Neural progenitor cell (in vitro differentiated cells): ENCODE measurements at regions not wholly inside any gene's neighbourhood (a gene's known extent, or its start where the extent isn't known, plus 50 kb on each side); places are given as distances from the start of the nearest gene placed in this dataset.
A peak's percentile ranks its signal among the peaks of the same experiment; 100 is the strongest.

Experiments
- DNase-seq: peaks from one replicate; pipeline ENCODE4 v3.0.0-alpha.2; 2016; ENCODE audit warnings: low spot score
- H2AFZ ChIP-seq: fragments of 200-600 bp; sonication (generic); replicated peaks from 2 replicates; pipeline ENCODE4 v1.6.1; 2016; ENCODE audit warnings: antibody characterized with exemption
- H3F3A ChIP-seq: fragments of 200-600 bp; sonication (generic); 2 replicates; pipeline ENCODE4 v1.6.1; 2016; ENCODE audit warnings: antibody characterized with exemption, low read depth
- H3K27ac ChIP-seq: fragments of 200-600 bp; sonication (generic); 2 replicates; pipeline ENCODE4 v1.5.1; 2016; ENCODE audit warnings: mild to moderate bottlenecking
- H3K27me3 ChIP-seq: fragments of 200-600 bp; sonication (generic); 2 replicates; pipeline ENCODE4 v1.6.1; 2016; ENCODE audit warnings: mild to moderate bottlenecking, moderate library complexity
- H3K36me3 ChIP-seq: fragments of 200-600 bp; sonication (generic); 2 replicates; pipeline ENCODE4 v1.5.1; 2016
- H3K4me1 ChIP-seq: fragments of 200-600 bp; sonication (generic); 2 replicates; pipeline ENCODE4 v1.6.1; 2016; ENCODE audit warnings: mixed run types
- H3K4me2 ChIP-seq: fragments of 200-600 bp; sonication (generic); 2 replicates; pipeline ENCODE4 v1.6.1; 2016
- H3K4me3 ChIP-seq: fragments of 200-600 bp; sonication (generic); 2 replicates; pipeline ENCODE4 v1.5.1; 2016
- H3K79me2 ChIP-seq: fragments of 200-600 bp; sonication (generic); 2 replicates; pipeline ENCODE4 v1.6.1; 2016; ENCODE audit warnings: low read depth
- H3K9ac ChIP-seq: fragments of 200-600 bp; sonication (generic); 2 replicates; pipeline ENCODE4 v1.6.1; 2016
- H3K9me3 ChIP-seq: fragments of 200-600 bp; sonication (generic); 2 replicates; pipeline ENCODE4 v1.5.1; 2016; ENCODE audit warnings: low read depth
- H4K20me1 ChIP-seq: fragments of 200-600 bp; sonication (generic); 2 replicates; pipeline ENCODE4 v1.6.1; 2016; ENCODE audit warnings: low read depth
- H3K27ac Mint-ChIP-seq: 3 replicates; pipeline ENCODE4 v1.8.0; 2021; ENCODE audit warnings: mixed read lengths
- H3K27me3 Mint-ChIP-seq: 2 replicates; pipeline ENCODE4 v1.8.0; 2022; ENCODE audit warnings: low read depth, mild to moderate bottlenecking, inconsistent platforms, moderate library complexity, mixed read lengths; ENCODE audit not compliant: insufficient read depth
- H3K36me3 Mint-ChIP-seq: 3 replicates; pipeline ENCODE4 v1.8.0; 2021; ENCODE audit warnings: mixed read lengths
- H3K4me1 Mint-ChIP-seq: 3 replicates; pipeline ENCODE4 v1.8.0; 2021; ENCODE audit warnings: mixed read lengths
- H3K4me3 Mint-ChIP-seq: 3 replicates; pipeline ENCODE4 v1.8.0; 2021; ENCODE audit warnings: mild to moderate bottlenecking, moderate library complexity, mixed read lengths
- H3K9me3 Mint-ChIP-seq: 3 replicates; pipeline ENCODE4 v1.8.0; 2020; ENCODE audit warnings: mixed read lengths
- CTCF ChIP-seq: fragments of 200-600 bp; sonication (generic); IDR thresholded peaks from 2 replicates; pipeline ENCODE4 v1.5.1; 2017; ENCODE audit warnings: antibody characterized with exemption, mild to moderate bottlenecking
- EZH2 ChIP-seq: fragments of 200-600 bp; sonication (generic); IDR thresholded peaks from 2 replicates; pipeline ENCODE4 v1.6.1; 2017; ENCODE audit warnings: antibody characterized with exemption, mild to moderate bottlenecking, moderate library complexity
- EZH2phosphoT487 ChIP-seq: fragments of 200-600 bp; sonication (generic); IDR thresholded peaks from 2 replicates; pipeline ENCODE4 v1.6.1; 2017; ENCODE audit warnings: antibody characterized with exemption

GRCh38 chr4:138499627-138500026, 257.5 kb upstream of the SLC7A11 start:
- H3K27ac ChIP-seq: no peak overlapping the region
- Mint-ChIP-seq H3K27ac (no peak overlapping the region), H3K27me3 (peaks cover 5% of the 10 kb centered on the region), H3K36me3 (peaks cover 7% of the 10 kb centered on the region), H3K4me3 (no peak overlapping the region), H3K4me1 (peaks cover 7% of the 10 kb centered on the region), H3K9me3 (peaks cover 77% of the 10 kb centered on the region)
- no peak overlapping the region for H2AFZ ChIP-seq
- H4K20me1 ChIP-seq: no peaks in the 10 kb centered on the region
- no peak for TF ChIP-seq CTCF
- no peak for TF ChIP-seq EZH2phosphoT487
- no peak for TF ChIP-seq EZH2
- no peak overlapping the region for H3K4me2 ChIP-seq
- DNase-seq: no peak
- no peaks in the 10 kb centered on the region for H3K27me3 ChIP-seq
- H3K9ac ChIP-seq: no peak overlapping the region
- H3K79me2 ChIP-seq: no peaks in the 10 kb centered on the region
- H3F3A ChIP-seq: no peaks in the 10 kb centered on the region
- H3K9me3 ChIP-seq: no peaks in the 10 kb centered on the region
- no peaks in the 10 kb centered on the region for H3K36me3 ChIP-seq
- no peaks in the 10 kb centered on the region for H3K4me1 ChIP-seq
- H3K4me3 ChIP-seq: no peak overlapping the region

DNA sequence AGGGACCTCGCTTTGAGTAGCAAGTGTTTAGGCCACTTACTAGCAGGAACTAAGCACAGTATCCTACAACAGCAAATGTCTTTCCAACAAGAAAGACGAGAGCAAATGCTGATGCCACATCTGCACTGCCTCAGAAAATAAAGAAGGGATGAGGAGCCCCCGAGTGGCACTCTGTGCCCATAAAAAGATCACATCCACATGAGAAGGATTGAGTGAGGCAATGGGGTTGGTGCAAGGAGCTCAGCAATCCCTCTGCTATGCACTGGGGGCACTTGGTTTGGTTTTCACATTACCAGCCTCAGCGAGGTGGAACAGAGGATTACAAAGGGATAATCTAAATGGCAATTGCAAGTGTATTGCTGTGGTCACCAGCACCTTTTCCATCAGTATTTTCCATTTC, 252.8 kb upstream of the SLC7A11 start:
- no peaks in the 10 kb centered on the region for H3K27me3 ChIP-seq
- H3K4me1 ChIP-seq: peaks cover 9% of the 10 kb centered on the region
- peaks cover 19% of the 10 kb centered on the region for H3K4me1 Mint-ChIP-seq
- H3K4me2 ChIP-seq: no peak overlapping the region
- peak; percentile 46 for DNase-seq
- peaks cover 46% of the 10 kb centered on the region for H3K9me3 Mint-ChIP-seq
- no peaks in the 10 kb centered on the region for H4K20me1 ChIP-seq
- H3K36me3 Mint-ChIP-seq: peaks cover 5% of the 10 kb centered on the region
- no peak overlapping the region for H3K4me3 ChIP-seq
- peaks cover 2% of the 10 kb centered on the region for H3K27me3 Mint-ChIP-seq
- H3K9me3 ChIP-seq: peaks cover 5% of the 10 kb centered on the region
- H2AFZ ChIP-seq: peak overlapping the region; percentile 66
- H3K9ac ChIP-seq: no peak overlapping the region
- no peak overlapping the region for H3K27ac ChIP-seq
- no peak overlapping the region for H3K4me3 Mint-ChIP-seq
- no peaks in the 10 kb centered on the region for H3F3A ChIP-seq
- H3K27ac Mint-ChIP-seq: no peak overlapping the region
- no peaks in the 10 kb centered on the region for H3K36me3 ChIP-seq
- peak; percentile 33 for TF ChIP-seq CTCF
- TF ChIP-seq EZH2phosphoT487: no peak
- H3K79me2 ChIP-seq: no peaks in the 10 kb centered on the region

DNA sequence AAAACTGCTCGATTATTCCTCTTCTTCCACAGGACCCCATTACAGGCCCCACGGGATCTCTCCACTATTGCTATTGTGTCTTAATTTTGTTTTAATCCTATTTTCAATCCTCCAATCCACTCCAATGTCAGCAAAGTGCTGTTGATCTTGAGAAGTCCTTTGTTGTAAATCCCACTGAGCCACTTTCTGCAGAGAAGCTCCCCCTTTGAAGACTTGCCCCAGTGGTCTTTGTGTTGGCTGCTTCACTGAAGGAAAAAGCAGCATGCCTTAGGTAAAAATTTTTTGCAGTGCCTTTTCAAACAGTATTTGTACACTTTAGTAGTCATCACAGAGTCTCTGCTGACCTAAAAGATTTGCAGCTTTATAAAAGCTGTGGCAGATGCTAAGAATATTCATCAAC, 252.0 kb upstream of the SLC7A11 start:
- no peak for DNase-seq
- TF ChIP-seq CTCF (no peak), EZH2phosphoT487 (no peak), EZH2 (no peak)
- Mint-ChIP-seq H3K4me1 (peaks cover 19% of the 10 kb centered on the region), H3K4me3 (no peak overlapping the region), H3K9me3 (peaks cover 38% of the 10 kb centered on the region), H3K27me3 (peaks cover 2% of the 10 kb centered on the region), H3K27ac (peak overlapping the region; percentile 80), H3K36me3 (peaks cover 3% of the 10 kb centered on the region)
- Histone ChIP-seq H3F3A (no peaks in the 10 kb centered on the region), H3K9me3 (peaks cover 5% of the 10 kb centered on the region), H3K4me2 (no peak overlapping the region), H3K4me3 (no peak overlapping the region), H3K27me3 (no peaks in the 10 kb centered on the region), H3K4me1 (peaks cover 9% of the 10 kb centered on the region), H3K36me3 (no peaks in the 10 kb centered on the region), H4K20me1 (no peaks in the 10 kb centered on the region), H2AFZ (no peak overlapping the region), H3K9ac (no peak overlapping the region), H3K27ac (no peak overlapping the region), H3K79me2 (no peaks in the 10 kb centered on the region)

DNA sequence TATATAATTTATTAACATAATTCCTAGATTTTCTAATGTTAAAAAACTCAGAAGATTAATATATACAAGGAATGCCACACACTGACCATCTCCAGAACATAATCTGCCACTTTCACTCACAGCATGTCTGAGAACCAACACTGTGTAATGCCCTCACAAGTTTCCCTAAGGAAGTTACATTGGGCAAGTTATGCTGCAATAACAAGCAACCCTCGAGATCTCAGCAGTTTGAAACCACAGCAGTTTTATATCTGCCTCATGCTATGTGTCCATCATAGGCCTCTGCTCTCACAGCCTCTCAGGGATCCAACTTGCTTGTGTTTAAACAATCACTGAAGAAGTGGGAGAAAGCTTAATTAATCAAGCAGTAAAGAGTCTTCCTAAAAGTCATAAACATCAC, 250.0 kb upstream of the SLC7A11 start:
- Histone ChIP-seq H3K27ac (no peak overlapping the region), H3K9ac (no peak overlapping the region), H3K36me3 (no peaks in the 10 kb centered on the region), H3K27me3 (no peaks in the 10 kb centered on the region), H3K79me2 (no peaks in the 10 kb centered on the region), H3F3A (no peaks in the 10 kb centered on the region), H2AFZ (no peak overlapping the region), H3K4me2 (no peak overlapping the region), H3K4me1 (peaks cover 15% of the 10 kb centered on the region), H4K20me1 (no peaks in the 10 kb centered on the region), H3K9me3 (peaks cover 5% of the 10 kb centered on the region), H3K4me3 (no peak overlapping the region)
- Mint-ChIP-seq H3K4me3 (no peak overlapping the region), H3K27me3 (no peaks in the 10 kb centered on the region), H3K27ac (no peak overlapping the region), H3K9me3 (peaks cover 18% of the 10 kb centered on the region), H3K36me3 (peaks cover 2% of the 10 kb centered on the region), H3K4me1 (peaks cover 32% of the 10 kb centered on the region)
- TF ChIP-seq EZH2: no peak
- TF ChIP-seq EZH2phosphoT487: no peak
- TF ChIP-seq CTCF: no peak
- DNase-seq: no peak
